NCI-H345 treated with DMSO at 0.1 percent for 48 hours (cell line): ENCODE measurements at regions not wholly inside any gene's neighbourhood (a gene's known extent, or its start where the extent isn't known, plus 50 kb on each side); places are given as distances from the start of the nearest gene placed in this dataset.
"Not testable (repeated sequence)": the region's sequence is repeated elsewhere in the genome, so short reads cannot be mapped to it uniquely, and the experiment has no call there.

Experiments
- DNase-seq: peaks from one replicate; lab custom pipeline; 2025; ENCODE audit not compliant: unreplicated experiment; lab: John Stamatoyannopoulos, UW

DNA sequence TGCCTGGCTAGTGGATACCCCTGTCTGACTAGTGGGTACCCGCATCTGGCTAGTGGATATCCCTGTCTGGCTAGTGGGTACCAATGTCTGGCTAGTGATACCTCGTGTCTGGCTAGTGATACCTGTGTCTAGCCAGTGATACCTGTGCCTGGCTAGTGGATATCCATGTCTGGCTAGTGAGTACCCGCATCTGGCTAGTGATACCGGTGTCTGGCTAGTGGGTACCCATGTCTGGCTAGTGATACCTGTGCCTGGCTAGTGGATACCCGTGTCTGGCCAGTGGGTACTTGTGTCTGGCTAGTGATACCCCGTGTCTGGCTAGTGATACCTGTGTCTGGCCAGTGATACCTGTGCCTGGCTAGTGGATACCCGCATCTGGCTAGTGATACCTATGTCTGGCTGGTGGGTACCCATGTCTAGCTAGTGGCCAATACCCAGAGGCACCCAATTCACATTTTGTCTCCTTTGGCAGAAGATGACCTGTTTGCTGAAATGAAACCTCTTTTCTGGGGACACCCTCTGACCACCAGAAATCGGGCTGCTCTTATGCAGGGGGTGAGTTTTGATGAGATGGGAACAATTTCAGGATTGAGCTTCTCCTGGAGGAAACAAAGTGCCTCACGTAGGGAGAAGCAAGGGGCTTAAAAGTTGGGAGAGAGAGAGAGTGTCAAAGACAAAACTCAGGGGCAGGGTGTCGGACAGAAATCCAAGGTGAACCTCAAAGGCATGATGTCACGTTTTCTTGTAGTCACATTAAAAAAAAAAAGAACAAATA is 63.4 kb downstream of the SMIM38 start:
- DNase-seq = no peak

- DNase-seq = no peak
Observed at GRCh38 chr11:69219991-69220390, 64.3 kb downstream of the SMIM38 start.

DNA sequence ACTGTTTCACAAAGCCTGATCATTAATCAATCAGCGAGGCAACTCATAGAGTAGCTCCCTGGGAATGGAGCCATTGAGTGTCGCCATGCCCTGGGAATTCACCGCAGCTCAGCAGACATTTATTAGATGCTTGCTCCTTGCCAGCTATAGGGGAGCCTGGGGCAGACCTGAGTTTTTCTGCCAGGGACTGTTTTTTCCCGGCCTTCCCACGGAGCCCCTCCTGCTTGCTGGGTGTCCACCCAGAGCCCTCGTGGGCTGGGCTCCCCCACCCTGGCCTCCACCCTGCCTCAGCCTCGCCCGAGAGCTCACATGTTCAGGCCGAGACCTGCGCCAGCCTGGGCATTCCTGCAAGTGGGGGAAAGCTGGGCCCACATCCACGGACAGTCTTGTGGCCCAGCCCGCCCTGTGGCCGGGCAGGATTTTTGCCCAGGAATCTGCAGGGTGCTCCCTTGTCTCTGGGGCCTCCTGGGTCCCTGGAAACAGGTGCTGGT is 64.9 kb downstream of the SMIM38 start:
- DNase-seq = no peak

DNA sequence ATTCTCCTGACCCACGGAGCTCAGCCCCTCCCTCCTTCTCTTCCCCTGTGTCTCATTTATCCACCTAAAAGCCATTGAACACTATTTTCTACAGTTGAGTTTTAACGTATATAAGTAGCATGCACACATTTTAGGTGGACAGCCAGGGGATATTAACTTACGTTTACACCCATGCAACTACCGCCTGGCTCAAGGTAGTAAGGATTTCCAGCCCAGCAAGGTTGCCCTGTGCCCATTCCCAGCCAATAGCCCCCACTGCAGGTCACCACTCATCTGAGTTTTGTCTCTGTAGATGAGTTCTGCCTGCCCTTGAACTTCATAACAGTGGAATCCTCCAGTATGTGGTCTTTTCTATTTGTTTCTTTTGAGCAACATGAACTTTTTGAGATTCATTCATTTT is 65.4 kb downstream of the SMIM38 start:
- no peak for DNase-seq

DNA sequence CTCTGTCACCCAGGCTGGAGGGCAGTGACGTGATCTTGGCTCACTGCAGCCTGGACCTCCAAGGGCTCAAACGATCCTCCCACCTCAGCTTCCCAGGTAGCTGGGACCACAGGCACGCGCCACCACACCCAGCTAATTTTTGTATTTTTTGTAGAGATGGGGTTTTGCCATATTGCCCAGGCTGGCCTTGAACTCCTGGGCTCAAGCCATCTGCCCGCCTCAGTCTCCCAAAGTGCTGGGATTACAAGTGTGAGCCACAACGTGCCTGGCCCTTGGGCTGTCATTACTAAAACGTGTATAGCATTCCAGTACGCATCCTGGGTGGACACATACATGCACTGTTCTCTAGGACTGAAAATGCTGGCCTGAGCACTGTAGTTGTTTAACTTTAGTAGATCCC is 65.9 kb downstream of the SMIM38 start:
- DNase-seq = not testable (repeated sequence)

DNA sequence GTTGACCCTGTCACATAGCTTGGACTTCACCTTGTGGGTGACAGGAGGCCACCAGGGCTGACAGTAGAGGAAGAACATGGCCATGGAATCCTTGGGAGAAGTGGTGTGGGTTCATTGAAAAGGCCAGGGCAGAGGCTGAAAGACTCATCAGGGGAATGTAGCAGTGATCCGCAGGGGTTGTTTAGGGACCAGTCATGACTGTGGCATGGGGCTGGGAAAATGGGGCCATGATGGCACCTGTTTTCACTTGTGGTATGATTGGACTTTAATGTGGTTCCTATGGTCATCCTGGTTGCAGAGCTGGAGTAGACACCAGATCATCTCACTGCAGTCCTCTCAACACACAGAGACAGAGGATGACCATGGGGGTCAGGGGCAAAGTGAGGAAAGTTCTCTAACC is 66.7 kb upstream of the MYEOV start:
- DNase-seq = no peak

GRCh38 chr11:69229511-69229910 is 64.4 kb upstream of the MYEOV start:
- no peak for DNase-seq

DNA sequence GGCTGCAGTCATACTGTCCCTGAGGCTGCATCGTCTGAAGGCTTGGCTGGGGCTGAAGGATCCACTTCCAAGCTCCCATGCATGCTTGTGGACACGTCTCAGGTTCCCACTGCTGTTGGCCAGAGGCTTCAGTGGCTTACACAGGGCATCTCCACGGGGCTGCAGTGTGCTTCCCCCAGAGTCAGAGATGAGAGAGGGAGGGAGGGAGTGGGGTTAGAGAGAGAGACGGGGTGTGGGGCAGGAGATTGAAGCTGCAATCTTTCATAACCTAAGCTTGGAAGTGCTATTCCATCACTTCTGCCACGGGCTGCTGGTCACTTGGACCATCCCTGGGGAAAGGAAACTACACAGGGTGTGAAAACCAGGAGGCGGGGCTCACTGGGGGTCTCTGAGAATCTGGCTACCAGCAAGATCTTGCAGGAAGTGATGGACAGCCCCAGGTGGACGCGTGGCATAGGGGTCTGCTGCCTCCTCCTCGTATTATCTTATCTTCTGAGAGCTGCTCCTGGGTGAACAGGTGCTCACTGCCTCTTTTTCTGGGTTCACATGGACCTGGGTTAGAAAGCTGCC is 63.0 kb upstream of the MYEOV start:
- DNase-seq = no peak

DNA sequence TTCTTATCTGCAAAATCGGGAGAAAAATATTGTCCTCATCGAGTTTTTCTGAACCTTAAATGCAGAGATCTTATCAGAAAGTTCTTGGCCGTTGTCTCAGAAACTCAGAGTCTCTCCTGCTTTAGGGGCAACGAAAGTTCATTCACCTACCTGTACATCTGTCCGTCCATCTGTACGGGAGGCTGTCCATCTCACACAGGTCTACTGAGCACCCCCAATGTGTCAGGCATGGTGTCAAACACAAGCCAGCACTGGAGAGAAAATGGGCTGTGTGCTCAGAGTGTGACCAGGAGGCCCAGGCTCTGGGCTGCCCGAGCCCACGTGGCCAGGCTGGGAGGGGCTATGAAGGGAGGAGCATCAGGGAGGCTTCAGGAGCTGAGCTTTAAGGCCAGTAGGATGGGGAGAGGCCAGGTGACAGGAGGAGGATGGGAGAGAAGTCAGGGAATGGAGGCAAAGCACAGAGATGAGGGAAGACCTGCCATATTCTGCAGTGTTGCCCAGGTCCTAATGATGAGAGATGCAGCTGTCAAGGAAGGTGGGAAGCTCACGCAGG is 62.4 kb upstream of the MYEOV start:
- no peak for DNase-seq

DNA sequence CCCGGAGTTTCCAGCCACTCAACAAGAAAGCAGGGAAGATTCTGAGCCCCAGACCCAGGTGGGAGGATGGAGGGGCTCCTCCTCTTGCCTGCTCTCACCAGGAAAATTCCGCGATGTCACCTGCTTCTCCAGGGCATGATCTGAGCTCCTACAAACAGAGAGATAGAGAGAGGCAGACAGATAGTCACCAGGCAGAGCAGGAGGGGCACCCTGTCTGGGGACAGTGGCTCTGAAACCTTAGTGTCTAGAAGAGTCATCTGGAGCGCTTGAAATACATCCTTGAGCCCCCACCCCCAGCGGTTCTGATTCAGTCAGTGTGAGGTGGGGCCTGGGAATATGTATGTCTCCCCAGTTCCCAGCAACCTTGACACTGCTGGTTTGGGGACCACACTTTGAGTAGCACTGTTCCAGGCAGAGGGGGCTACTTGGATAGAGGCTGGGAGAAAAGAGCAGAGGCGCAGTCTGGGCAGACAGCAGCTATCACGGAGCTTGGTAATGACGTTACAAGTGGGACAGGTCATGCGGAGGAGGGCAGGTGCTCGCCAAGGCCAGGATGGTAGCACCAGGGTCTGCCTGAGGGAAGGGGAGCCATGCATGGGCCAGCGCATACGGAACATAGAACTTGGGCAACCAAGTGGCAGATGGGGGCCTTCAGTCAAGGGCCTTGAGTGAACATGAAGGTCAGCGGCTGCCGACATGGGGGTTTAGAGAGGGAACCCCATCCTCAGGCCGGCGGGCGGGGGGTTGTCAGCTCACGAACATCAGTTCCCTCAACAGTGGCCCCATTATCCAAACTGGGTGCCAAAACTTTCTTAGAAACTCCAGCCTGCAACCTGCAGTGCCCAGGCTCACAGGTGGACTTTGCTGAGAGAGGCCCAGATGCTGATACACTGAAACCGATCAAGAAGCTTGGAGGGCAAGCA is 60.9 kb upstream of the MYEOV start:
- no peak for DNase-seq

DNA sequence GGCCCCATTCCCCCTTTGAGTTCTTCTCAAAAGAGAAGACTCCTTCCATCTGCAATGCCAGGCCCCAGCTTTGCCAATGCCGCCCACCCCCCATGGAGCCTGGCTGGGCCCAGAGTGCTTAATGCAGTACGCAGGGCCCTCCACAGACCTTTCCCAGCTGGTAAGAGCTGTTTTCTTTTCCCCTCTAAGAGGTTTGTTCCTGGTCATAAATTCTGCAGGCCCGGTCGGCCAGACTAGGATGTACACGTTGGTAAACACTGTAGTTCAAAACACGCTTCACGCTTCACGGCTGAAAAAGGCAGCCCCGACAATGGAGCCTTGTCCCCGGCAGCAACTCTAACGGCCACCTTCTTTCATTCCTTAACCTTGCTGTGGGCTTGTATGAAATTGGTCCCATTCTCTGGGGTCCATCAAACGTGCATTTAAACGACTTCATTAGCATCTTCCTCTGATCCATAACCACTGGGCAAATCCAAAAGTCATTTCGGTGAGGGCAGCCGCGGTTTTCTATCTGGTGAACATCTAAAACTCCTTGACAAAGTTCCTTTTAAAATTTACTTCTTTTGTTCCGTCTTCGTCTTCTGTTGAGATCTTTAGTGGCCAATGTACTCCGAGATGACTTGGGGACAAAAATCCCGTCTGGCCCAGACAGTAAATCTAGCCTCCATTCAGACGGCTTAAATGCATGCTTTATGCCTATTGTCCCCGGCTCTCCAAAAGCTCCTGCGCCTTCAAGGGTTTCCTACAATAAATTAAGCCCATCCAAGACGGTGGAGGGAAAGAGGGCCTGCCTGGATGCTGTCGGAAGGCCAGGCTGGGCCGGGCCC is 60.0 kb upstream of the MYEOV start:
- peak; percentile 1 for DNase-seq

GRCh38 chr11:69234740-69235710 is 58.9 kb upstream of the MYEOV start:
- DNase-seq = no peak

DNA sequence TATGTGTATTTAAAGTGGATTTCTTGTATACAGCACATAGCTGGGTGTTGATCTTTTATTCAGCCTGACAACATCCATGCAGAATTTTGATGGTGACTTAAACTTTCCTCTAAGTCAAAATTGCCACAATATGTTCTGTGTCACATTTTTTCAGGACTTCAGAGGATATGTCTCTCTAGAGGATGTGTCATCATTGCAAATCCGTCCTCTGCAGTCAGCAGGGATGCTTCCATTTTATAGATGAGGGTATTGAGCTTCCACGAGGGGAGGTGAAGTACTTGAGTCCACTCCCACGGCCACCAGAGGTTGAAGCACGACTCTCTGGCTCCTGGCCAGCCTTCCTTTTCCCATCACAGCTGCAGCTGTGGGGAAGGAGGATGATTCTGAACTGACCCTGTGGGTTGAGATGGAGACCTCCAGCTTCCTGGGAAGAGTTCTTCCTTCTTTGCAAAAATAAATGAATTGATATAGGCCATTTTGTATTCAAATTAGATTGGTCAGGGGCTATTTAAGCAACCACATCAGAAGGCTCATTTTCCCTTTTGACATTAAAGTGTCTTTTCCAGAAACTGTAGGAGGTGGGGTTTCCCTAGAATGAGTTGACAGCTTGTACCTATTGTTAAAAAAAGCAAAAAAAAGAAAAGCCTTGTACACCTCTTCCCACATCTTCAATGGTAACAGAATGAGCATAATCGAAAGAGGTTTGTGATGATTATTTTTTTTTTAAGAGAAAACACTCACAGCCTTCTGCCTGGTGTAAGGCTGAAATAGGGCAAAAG is 55.2 kb upstream of the MYEOV start:
- DNase-seq = no peak

- DNase-seq = no peak
Observed at GRCh38 chr11:69239641-69240040, 54.3 kb upstream of the MYEOV start.

DNA sequence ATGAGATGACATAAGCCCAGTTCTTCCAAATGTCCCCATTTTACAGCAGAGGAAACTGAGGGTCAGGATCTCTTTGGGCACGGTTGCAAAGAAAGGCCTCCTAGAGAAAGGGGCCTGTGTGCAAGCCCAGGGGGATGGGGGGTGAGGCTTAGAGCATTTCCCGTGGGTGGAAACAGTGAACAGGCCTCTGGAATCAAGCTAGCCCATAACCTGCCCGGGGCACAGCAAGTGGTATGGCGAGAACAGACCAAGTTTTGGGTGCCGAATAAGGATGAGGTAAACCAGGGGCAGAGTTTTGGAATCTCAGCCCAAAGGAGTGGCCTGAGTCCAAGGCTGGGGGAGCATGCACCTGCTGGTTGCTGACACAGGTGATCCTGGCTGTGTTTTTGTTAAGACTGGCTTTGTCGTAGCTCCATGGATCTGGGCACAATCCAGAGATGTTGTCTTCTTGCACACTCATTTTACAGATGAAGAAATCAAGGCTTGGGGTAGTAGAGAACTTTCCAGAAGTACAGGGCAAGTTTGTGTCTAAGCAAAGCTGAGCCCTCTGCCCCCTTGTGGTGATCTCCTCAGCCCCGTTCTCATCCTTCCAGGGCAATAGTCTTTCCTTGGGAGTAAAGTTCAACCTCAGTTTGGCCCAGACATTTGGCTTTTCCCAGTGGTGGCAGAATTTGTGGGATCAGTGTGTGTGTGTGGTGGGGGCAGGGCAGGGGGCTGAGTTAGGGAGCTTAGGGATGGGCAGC is 53.5 kb upstream of the MYEOV start:
- no peak for DNase-seq

DNA sequence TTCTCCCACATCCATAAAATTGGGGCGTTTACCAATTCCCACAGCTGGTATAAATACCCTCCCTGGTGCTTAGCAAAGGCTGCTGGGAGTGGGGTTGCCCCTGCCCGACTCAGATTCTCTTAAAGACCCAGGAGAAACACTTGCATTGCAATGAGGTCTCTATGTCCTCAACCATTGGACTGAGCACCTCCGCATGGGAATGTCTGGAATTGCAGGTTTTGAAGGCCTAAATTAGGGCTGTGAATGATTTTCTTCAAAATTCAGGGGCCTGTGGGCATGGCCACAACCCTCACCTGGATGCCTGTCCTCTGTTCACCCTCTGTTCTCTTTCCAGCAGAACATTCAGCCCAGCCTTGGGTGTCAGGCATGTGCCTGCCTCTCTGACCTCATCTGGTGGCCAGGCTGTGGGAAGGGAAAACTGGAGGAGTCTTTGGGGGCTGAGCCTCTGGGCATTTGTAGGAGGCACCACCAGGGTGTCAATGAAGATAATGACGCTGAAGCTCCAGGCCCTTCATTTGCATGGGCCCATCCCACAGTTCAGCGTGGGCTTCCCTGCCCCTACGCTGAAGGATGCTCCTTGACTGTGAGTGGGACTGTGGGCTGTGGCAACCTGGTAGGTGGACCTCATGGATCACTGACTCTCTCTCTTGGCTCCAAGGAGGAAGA is 52.7 kb upstream of the MYEOV start:
- no peak for DNase-seq

DNA sequence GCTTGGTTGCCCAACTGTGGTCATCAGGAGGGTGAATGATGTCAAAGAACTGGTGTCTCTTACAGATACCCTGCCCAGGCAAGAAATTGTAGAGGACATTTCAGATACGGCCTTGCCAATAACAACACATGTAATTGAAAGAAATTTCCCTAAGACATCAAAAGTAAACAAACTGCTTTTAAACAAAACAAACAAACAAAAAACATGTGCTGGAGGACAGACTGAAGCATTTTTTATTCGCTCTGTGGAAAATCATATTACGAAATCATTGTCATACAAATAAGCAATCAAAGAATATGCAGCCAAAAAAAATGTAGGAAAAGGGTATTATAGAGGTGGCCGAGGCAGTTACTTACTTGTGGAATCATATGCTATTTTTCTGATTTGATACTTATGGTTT is 52.1 kb upstream of the MYEOV start:
- DNase-seq = no peak
